Upper lobe of left lung (tissue), 6 donors: ENCODE measurements at regions not wholly inside any gene's neighbourhood (a gene's known extent, or its start where the extent isn't known, plus 50 kb on each side); places are given as distances from the start of the nearest gene placed in this dataset.

Experiments
- ATAC-seq, 2 donors: fragments of 200-7000 bp; cut with Tn5 transposase; one replicate each; pipeline ENCODE4 v1.9.1; 2022; ENCODE audit warnings: mild to moderate bottlenecking in 2 of 2, moderate library complexity in 2 of 2; ENCODE audit not compliant: low FRiP score in 2 of 2
- DNase-seq, 2 donors: peaks; one replicate each; pipeline ENCODE4 v3.0.0-alpha.2; 2019 to 2020
- H3K27ac ChIP-seq, 4 donors: fragments of 200-600 bp; sonication (generic); one replicate each; pipeline ENCODE4 v1.5.1; 2016 to 2019
- H3K27me3 ChIP-seq, 4 donors: fragments of 200-600 bp; sonication (generic); one replicate each; pipeline ENCODE4 v1.5.1; 2017 to 2019
- H3K36me3 ChIP-seq, 4 donors: fragments of 200-600 bp; sonication (generic); one replicate each; pipeline ENCODE4 v1.5.1; 2016 to 2019
- H3K4me1 ChIP-seq, 4 donors: fragments of 200-600 bp; sonication (generic); one replicate each; pipeline ENCODE4 v1.5.1; 2018 to 2019
- H3K4me3 ChIP-seq, 4 donors: fragments of 200-600 bp; sonication (generic); one replicate each; pipeline ENCODE4 v1.5.1; 2017 to 2019; ENCODE audit warnings: mild to moderate bottlenecking in 2 of 4, moderate library complexity in 1 of 4
- H3K9me3 ChIP-seq, 4 donors: fragments of 200-600 bp; sonication (generic); one replicate each; pipeline ENCODE4 v1.5.1; 2018 to 2019
- CTCF ChIP-seq, 6 experiments: fragments of 450-650 bp in 4 of 6; fragments of 200-600 bp in 2 of 6; sonication (generic) in 2 of 6; IDR thresholded peaks; one replicate each; pipeline ENCODE4 v1.5.1; 2016 to 2019; ENCODE audit warnings: antibody characterized with exemption in 6 of 6
- EP300 ChIP-seq, 4 donors: sonication (generic); formaldehyde crosslinking; IDR thresholded peaks; one replicate each; pipeline ENCODE4 v1.5.1; 2017; ENCODE audit warnings: antibody characterized with exemption in 4 of 4, control low read depth in 2 of 4
- POLR2A ChIP-seq, 4 donors: fragments of 450-650 bp; IDR thresholded peaks; one replicate each; pipeline ENCODE4 v1.5.1; 2016 to 2017; ENCODE audit warnings: antibody characterized with exemption in 4 of 4, mild to moderate bottlenecking in 2 of 4
- POLR2AphosphoS5 ChIP-seq, 2 donors: sonication (generic); formaldehyde crosslinking; IDR thresholded peaks; one replicate each; pipeline ENCODE4 v1.5.1; 2017; ENCODE audit warnings: antibody characterized with exemption in 2 of 2
- WGBS, 2 donors: methylation state at CpG; one replicate each; pipeline ENCODE4 v1.1.5; 2017 to 2018; 5-methylcytosine and 5-hydroxymethylcytosine counted together
- donor health status: DM: no; HTN: no; CAD: no; lungs with moderate emphysema.
- donor health status: DM: no; HTN: yes; CAD: no; lungs with severe emphysema.

- no peak for ATAC-seq
- H3K4me3 ChIP-seq = no peak overlapping the region
- H3K27me3 ChIP-seq = no peaks in the 10 kb centered on the region
- no peak for DNase-seq
- TF ChIP-seq POLR2A (IDR thresholded peaks at IDR 0.05) (no peak), POLR2AphosphoS5 (IDR thresholded peaks at IDR 0.05) (no peak), CTCF (IDR thresholded peaks at IDR 0.05) (no peak), EP300 (IDR thresholded peaks at IDR 0.05) (no peak)
- H3K36me3 ChIP-seq = no peaks in the 10 kb centered on the region
- H3K4me1 ChIP-seq = no peaks in the 10 kb centered on the region
- H3K9me3 ChIP-seq = no peaks in the 10 kb centered on the region
- WGBS, 2 donors = 65 to 71% methylated on average over 2 of the region's 2 CpGs
- no peak overlapping the region for H3K27ac ChIP-seq
These were observed 607.5 kb downstream of the PLCL1 start for GRCh38 chr2:198411936-198412335.

GRCh38 chr2:198408171-198408570 is 603.8 kb downstream of the PLCL1 start:
- no peak for DNase-seq
- ATAC-seq = no peak
- Histone ChIP-seq H3K4me1 (no peaks in the 10 kb centered on the region), H3K36me3 (no peaks in the 10 kb centered on the region), H3K27me3 (no peaks in the 10 kb centered on the region), H3K9me3 (no peaks in the 10 kb centered on the region), H3K4me3 (no peak overlapping the region), H3K27ac (no peak overlapping the region)
- 29 to 53% methylated on average over 6 of the region's 6 CpGs for WGBS, 2 donors
- no peak for TF ChIP-seq POLR2AphosphoS5 (IDR thresholded peaks at IDR 0.05)
- no peak for TF ChIP-seq POLR2A (IDR thresholded peaks at IDR 0.05)
- TF ChIP-seq CTCF (IDR thresholded peaks at IDR 0.05) = no peak
- TF ChIP-seq EP300 (IDR thresholded peaks at IDR 0.05) = no peak

GRCh38 chr2:198405311-198405710 is 600.9 kb downstream of the PLCL1 start:
- no peak for ATAC-seq
- Histone ChIP-seq H3K27ac (no peak overlapping the region), H3K4me3 (no peak overlapping the region), H3K9me3 (no peaks in the 10 kb centered on the region), H3K27me3 (no peaks in the 10 kb centered on the region), H3K4me1 (no peaks in the 10 kb centered on the region), H3K36me3 (no peaks in the 10 kb centered on the region)
- no peak for TF ChIP-seq CTCF (IDR thresholded peaks at IDR 0.05)
- no peak for TF ChIP-seq EP300 (IDR thresholded peaks at IDR 0.05)
- no peak for TF ChIP-seq POLR2A (IDR thresholded peaks at IDR 0.05)
- TF ChIP-seq POLR2AphosphoS5 (IDR thresholded peaks at IDR 0.05) = no peak
- DNase-seq = no peak

- Histone ChIP-seq H3K27me3 (no peaks in the 10 kb centered on the region), H3K4me1 (no peaks in the 10 kb centered on the region), H3K9me3 (no peaks in the 10 kb centered on the region), H3K4me3 (no peak overlapping the region), H3K36me3 (no peaks in the 10 kb centered on the region), H3K27ac (no peak overlapping the region)
- DNase-seq = no peak
- TF ChIP-seq CTCF (IDR thresholded peaks at IDR 0.05) (no peak), POLR2AphosphoS5 (IDR thresholded peaks at IDR 0.05) (no peak), POLR2A (IDR thresholded peaks at IDR 0.05) (no peak), EP300 (IDR thresholded peaks at IDR 0.05) (no peak)
- no peak for ATAC-seq
- 81 to 88% methylated on average over 1 of the region's 1 CpG for WGBS, 2 donors
These were observed 597.3 kb downstream of the PLCL1 start for GRCh38 chr2:198401644-198402043.

GRCh38 chr2:198400999-198401398 is 596.6 kb downstream of the PLCL1 start:
- no peak for DNase-seq
- Histone ChIP-seq H3K4me1 (no peaks in the 10 kb centered on the region), H3K9me3 (no peaks in the 10 kb centered on the region), H3K27me3 (no peaks in the 10 kb centered on the region), H3K4me3 (no peak overlapping the region), H3K36me3 (no peaks in the 10 kb centered on the region), H3K27ac (no peak overlapping the region)
- no peak for ATAC-seq
- TF ChIP-seq POLR2AphosphoS5 (IDR thresholded peaks at IDR 0.05) (no peak), CTCF (IDR thresholded peaks at IDR 0.05) (no peak), EP300 (IDR thresholded peaks at IDR 0.05) (no peak), POLR2A (IDR thresholded peaks at IDR 0.05) (no peak)
- 62 to 64% methylated on average over 5 of the region's 5 CpGs for WGBS, 2 donors
